ENCODE measurements at regions not wholly inside any gene's neighbourhood (a gene's known extent, or its start where the extent isn't known, plus 50 kb on each side); places are given as distances from the start of the nearest gene placed in this dataset.
"Not testable (repeated sequence)": the region's sequence is repeated elsewhere in the genome, so short reads cannot be mapped to it uniquely, and the experiment has no call there.

- ChIA-PET CTCF (no interaction called here), POLR2A (ENCODE audit: unreplicated experiment) (no interaction called here)
- Histone ChIP-seq H3K27ac (ENCODE audit: low read length) (no peak overlapping the region), H4K20me1 (ENCODE audit: low read length) (no peaks in the 10 kb centered on the region), H2AFZ (ENCODE audit: low read length) (no peak overlapping the region), H3K4me1 (ENCODE audit: insufficient read depth, low read length) (no peaks in the 10 kb centered on the region), H3K4me2 (ENCODE audit: low read length) (no peak overlapping the region), H3K27me3 (ENCODE audit: low read length) (no peaks in the 10 kb centered on the region), H3K79me2 (ENCODE audit: low read length) (no peaks in the 10 kb centered on the region), H3K9ac (ENCODE audit: low read length) (no peak overlapping the region), H3K4me3 (ENCODE audit: low read length) (no peak overlapping the region), H3K9me3 (ENCODE audit: low read length) (no peaks in the 10 kb centered on the region), H3F3A (ENCODE audit: low read length, unreplicated experiment) (no peaks in the 10 kb centered on the region), H3K9me2 (replicated peaks; ENCODE audit: low read length) (no peaks in the 10 kb centered on the region), H3K36me3 (ENCODE audit: low read depth, low read length) (no peaks in the 10 kb centered on the region)
- ATAC-seq (no peak), DNase-seq (no peak)
- intact Hi-C loops (cut with micrococcal nuclease): no loop called here
- TF ChIP-seq EZH2 (IDR thresholded peaks at IDR 0.05; ENCODE audit: low read length, unreplicated experiment) (no peak), EZH2phosphoT487 (IDR thresholded peaks at IDR 0.05; ENCODE audit: borderline replicate concordance, low read length) (no peak)
- TF ChIP-seq, protein P1, sequence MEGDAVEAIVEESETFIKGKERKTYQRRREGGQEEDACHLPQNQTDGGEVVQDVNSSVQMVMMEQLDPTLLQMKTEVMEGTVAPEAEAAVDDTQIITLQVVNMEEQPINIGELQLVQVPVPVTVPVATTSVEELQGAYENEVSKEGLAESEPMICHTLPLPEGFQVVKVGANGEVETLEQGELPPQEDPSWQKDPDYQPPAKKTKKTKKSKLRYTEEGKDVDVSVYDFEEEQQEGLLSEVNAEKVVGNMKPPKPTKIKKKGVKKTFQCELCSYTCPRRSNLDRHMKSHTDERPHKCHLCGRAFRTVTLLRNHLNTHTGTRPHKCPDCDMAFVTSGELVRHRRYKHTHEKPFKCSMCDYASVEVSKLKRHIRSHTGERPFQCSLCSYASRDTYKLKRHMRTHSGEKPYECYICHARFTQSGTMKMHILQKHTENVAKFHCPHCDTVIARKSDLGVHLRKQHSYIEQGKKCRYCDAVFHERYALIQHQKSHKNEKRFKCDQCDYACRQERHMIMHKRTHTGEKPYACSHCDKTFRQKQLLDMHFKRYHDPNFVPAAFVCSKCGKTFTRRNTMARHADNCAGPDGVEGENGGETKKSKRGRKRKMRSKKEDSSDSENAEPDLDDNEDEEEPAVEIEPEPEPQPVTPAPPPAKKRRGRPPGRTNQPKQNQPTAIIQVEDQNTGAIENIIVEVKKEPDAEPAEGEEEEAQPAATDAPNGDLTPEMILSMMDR (conservative IDR thresholded peaks at IDR 0.05; ENCODE audit: low read depth, low read length): no peak
- no TSS peak for BruUV-seq (replicated peaks)
These were observed 1181.6 kb upstream of the CELF4 start for GRCh38 chr18:38747153-38747552.

DNA sequence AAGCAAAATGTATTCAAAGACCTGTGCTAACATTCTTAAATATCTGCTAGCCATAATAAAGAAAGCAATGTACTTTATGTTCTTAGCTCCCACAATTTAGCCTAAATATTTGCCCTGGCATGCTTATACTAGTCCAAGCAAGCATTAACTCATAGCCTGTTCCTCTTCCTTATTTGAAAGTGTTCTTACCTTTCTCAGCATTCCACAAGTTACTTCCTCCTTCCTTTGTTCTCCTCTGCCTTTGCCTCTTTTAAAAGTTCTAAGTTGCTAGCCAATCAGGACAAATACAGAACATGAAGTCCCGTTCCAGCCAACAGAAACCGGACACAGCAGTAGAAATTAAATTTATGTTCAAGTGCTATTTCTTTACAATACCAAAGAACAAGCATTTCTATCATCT is 1154.6 kb upstream of the CELF4 start:
- H3K79me2 ChIP-seq (ENCODE audit: low read length); H4K20me1 ChIP-seq (ENCODE audit: low read length); H3K9me2 ChIP-seq (replicated peaks; ENCODE audit: low read length); H3K9ac ChIP-seq (ENCODE audit: low read length); CTCF ChIA-PET; H3K36me3 ChIP-seq (ENCODE audit: low read depth, low read length); ATAC-seq; BruUV-seq (replicated peaks); POLR2A ChIA-PET (ENCODE audit: unreplicated experiment); DNase-seq; H2AFZ ChIP-seq (ENCODE audit: low read length); H3K4me1 ChIP-seq (ENCODE audit: insufficient read depth, low read length); intact Hi-C loops (cut with micrococcal nuclease); H3K27ac ChIP-seq (ENCODE audit: low read length); H3K27me3 ChIP-seq (ENCODE audit: low read length); H3K9me3 ChIP-seq (ENCODE audit: low read length); H3K4me3 ChIP-seq (ENCODE audit: low read length); H3F3A ChIP-seq (ENCODE audit: low read length, unreplicated experiment); H3K4me2 ChIP-seq (ENCODE audit: low read length): not testable (repeated sequence)

DNA sequence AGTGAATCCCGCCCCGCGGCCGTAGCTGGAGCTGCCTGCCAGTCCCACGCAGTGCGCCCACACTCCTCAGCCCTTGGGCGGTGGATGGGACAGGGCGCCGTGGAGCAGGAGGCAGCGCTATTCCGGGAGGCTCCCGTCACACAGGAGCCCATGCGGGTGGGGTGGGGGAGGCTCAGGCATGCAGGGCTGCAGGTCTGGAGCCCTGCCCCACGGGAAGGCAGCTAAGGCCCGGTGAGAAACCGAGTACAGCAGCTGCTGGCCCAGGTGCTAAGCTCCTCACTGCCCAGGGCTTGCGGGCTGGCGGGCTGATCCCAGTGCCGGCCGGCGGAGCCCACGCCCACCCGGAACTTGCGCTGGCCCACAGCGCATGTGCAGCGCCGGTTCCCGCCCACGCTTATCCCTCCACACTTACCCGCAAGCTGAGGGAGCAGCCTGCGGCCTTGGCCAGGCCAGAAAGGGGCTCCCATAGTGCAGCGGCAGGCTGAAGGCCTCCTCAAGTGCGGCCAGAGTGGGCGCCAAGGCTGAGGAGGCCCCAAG is 1152.8 kb upstream of the CELF4 start:
- Histone ChIP-seq H3K79me2 (ENCODE audit: low read length) (no peaks in the 10 kb centered on the region), H3K4me3 (ENCODE audit: low read length) (no peak overlapping the region), H2AFZ (ENCODE audit: low read length) (no peak overlapping the region), H3K27ac (ENCODE audit: low read length) (no peak overlapping the region), H3K27me3 (ENCODE audit: low read length) (no peaks in the 10 kb centered on the region), H3K9me3 (ENCODE audit: low read length) (no peaks in the 10 kb centered on the region), H3K9me2 (replicated peaks; ENCODE audit: low read length) (no peaks in the 10 kb centered on the region), H3K4me2 (ENCODE audit: low read length) (no peak overlapping the region), H3K36me3 (ENCODE audit: low read depth, low read length) (no peaks in the 10 kb centered on the region), H3F3A (ENCODE audit: low read length, unreplicated experiment) (no peaks in the 10 kb centered on the region), H3K4me1 (ENCODE audit: insufficient read depth, low read length) (no peaks in the 10 kb centered on the region), H3K9ac (ENCODE audit: low read length) (no peak overlapping the region), H4K20me1 (ENCODE audit: low read length) (no peaks in the 10 kb centered on the region)
- DNase-seq (no peak), ATAC-seq (no peak)
- CTCF ChIA-PET: no interaction called here
- POLR2A ChIA-PET (ENCODE audit: unreplicated experiment): no interaction called here
- no TSS peak for BruUV-seq (replicated peaks)
- intact Hi-C loops (cut with micrococcal nuclease): no loop called here
- TF ChIP-seq EZH2 (IDR thresholded peaks at IDR 0.05; ENCODE audit: low read length, unreplicated experiment) (no peak), EZH2phosphoT487 (IDR thresholded peaks at IDR 0.05; ENCODE audit: borderline replicate concordance, low read length) (no peak)
- TF ChIP-seq, protein P1 (conservative IDR thresholded peaks at IDR 0.05; ENCODE audit: low read depth, low read length): no peak
